ENCODE measurements at regions not wholly inside any gene's neighbourhood (a gene's known extent, or its start where the extent isn't known, plus 50 kb on each side); places are given as distances from the start of the nearest gene placed in this dataset.
"Not testable (repeated sequence)": the region's sequence is repeated elsewhere in the genome, so short reads cannot be mapped to it uniquely, and the experiment has no call there.

- no peak for DNase-seq (ENCODE audit: low read depth in 2 of 2, low spot score in 1 of 2)
Observed at GRCh38 chr7:69389216-69389615, 209.1 kb upstream of the AUTS2 start.

DNA sequence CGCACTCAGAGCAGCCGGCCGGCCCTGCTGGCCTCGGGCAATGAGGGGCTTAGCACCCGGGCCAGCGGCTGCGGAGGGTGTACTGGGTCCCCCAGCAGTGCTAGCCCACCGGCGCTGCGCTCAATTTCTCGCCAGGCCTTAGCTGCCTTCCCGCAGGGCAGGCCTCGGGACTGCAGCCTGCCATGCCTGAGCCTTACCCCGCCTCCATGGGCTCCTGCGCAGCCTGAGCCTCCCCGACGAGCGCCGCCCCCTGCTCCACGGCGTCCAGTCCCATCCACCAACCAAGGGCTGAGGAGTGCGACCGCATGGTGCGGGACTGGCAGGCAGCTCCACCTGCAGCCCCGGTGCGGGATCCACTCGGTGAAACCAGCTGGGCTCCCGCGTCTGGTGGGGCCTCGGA is 204.4 kb upstream of the AUTS2 start:
- not testable (repeated sequence) for DNase-seq (ENCODE audit: low read depth in 2 of 2, low spot score in 1 of 2)

- DNase-seq (ENCODE audit: low read depth in 2 of 2, low spot score in 1 of 2) = no peak
Observed at GRCh38 chr7:69395061-69395714, 203.1 kb upstream of the AUTS2 start.

DNA sequence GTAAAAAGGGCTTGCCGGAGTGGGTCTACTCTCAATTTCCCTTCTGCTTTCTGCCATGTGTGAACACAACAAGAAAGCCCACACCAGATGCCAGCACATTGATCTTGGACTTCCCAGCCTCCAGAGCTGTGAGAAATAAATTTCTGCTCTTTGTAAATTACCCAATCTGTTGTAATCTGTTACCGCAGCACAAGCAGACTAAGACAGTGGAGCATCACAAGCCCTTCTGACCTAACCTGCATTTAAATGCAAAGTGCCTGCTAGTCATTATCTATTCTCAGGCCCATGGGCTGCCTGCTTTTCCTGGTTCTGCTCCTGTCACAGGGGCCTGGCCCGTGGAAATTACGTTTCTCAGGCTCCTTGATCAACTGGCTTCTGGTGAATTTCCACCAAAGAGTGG is 199.3 kb upstream of the AUTS2 start:
- no peak for DNase-seq (ENCODE audit: low read depth in 2 of 2, low spot score in 1 of 2)

DNA sequence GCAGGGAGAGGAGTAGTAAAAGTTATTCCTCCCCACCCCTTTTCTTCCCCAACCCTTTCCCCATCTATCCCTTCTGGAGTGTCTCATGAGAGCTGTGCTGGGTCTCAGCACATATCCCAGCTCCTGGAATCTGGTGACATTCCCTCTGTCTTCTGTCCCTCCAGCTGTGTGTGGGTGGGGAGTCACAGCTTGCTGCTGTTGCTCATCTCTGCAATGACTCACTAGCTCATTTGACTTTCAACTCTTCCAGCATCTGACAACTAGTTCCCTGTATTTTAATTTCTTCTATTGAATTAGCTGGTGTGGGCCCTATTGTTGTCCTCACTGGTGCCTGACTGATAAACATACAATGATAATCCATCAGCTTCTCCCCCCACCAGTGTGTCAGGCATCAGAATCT is 198.9 kb upstream of the AUTS2 start:
- no peak for DNase-seq (ENCODE audit: low read depth in 2 of 2, low spot score in 1 of 2)

- DNase-seq (ENCODE audit: low read depth in 2 of 2, low spot score in 1 of 2) = no peak
Observed at GRCh38 chr7:69402696-69403095, 195.6 kb upstream of the AUTS2 start.

DNA sequence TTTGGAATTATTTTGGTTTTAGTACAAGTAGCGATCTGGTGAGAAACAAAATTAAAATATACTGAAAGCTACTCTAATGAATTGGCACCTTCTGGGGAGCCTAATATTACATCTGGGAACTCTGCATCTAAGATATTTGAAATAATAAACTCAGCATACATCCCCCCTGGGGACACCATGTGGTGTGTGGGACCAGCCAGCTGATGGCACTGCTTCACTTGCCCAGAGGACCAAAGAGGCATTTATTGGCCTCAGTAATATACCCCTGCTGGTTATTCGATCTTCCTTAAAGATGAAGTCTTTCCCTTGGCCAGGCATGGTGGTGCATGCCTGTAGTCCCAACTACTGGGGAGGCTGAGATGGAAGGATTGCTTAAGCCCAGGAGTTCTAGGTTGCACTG is 195.1 kb upstream of the AUTS2 start:
- no peak for DNase-seq (ENCODE audit: low read depth in 2 of 2, low spot score in 1 of 2)

GRCh38 chr7:69411018-69411417 is 187.3 kb upstream of the AUTS2 start:
- DNase-seq (ENCODE audit: low read depth in 2 of 2, low spot score in 1 of 2) = no peak

DNA sequence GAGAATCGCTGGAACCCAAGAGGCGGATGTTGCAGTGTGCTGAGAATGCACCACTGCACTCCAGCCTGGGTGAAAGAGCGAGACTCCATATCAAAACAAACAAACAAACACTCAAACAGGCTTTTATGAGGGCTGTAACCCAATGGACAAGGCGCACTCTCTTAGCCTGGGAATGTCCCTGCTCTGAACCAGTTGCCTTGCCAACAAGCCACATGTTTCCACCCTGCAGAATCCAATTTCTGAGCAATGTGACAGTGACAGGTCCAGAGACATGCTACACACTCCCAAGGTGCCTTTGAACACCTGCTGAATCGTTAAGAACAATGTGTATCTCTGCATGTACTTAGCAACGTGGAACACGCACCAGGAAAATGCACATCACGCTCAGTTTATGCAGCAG is 186.8 kb upstream of the AUTS2 start:
- no peak for DNase-seq (ENCODE audit: low read depth in 2 of 2, low spot score in 1 of 2)

GRCh38 chr7:69412331-69413146 is 185.7 kb upstream of the AUTS2 start:
- DNase-seq (ENCODE audit: low read depth in 2 of 2, low spot score in 1 of 2) = no peak

DNA sequence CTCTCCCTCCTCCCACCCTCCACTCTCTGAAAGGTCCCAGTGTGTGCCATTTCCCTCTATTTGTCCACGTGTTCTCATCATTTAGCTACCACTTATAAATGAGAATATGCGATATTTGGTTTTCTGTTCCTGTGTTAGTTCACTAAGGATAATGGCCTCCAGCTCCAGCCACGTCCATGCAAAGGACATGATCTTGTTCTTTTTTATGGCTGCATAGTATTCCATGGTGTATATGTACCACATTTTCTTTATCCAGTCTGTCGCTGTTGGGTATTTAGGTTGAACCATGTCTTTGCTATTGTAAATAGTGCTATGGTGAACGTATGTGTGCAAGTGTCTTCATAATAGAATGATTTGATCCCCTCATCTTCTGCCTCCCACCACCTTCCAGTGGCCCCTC is 183.7 kb upstream of the AUTS2 start:
- no peak for DNase-seq (ENCODE audit: low read depth in 2 of 2, low spot score in 1 of 2)

- DNase-seq (ENCODE audit: low read depth in 2 of 2, low spot score in 1 of 2) = no peak
Observed at GRCh38 chr7:69418869-69419670, 179.2 kb upstream of the AUTS2 start.

DNA sequence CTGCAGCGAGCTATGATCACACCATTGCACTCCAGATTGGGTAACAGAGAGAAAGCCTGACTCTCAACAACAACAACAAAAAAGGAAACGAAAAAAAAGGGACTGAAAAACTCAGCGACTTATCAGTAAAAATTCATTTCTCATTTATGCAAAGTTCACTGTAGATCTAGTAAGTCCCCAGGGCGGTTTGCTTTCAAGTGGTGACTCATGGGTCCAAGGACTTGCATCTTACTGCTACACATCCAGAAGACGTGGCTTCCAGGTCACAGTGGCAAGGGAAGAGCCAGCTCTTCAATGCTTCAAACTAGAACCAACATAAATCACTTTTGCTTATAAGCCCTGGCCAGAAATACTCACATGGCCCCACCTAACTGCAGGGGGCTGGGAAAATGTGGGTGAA is 178.3 kb upstream of the AUTS2 start:
- no peak for DNase-seq (ENCODE audit: low read depth in 2 of 2, low spot score in 1 of 2)

DNA sequence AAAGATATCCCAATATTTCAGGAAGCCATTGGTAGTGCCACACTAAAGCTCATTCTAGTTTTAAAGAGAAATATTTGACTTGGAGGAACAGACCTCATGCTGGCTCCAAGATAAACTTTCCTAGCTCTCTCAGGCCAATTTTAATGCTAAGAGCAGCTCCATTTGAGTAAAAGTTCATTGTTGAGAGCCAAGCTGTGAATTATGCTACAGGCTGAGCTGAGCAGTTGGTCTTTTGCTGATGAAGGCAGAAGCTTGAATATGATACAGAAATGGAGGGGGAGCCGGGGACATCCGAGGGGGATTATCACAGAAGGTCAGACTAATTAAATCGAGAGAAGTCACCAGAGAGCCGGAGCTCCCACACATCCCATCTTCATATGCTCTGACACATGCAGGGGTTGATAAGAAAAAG is 175.7 kb upstream of the AUTS2 start:
- DNase-seq (ENCODE audit: low read depth in 2 of 2, low spot score in 1 of 2) = no peak

GRCh38 chr7:69426705-69427104 is 171.6 kb upstream of the AUTS2 start:
- DNase-seq (ENCODE audit: low read depth in 2 of 2, low spot score in 1 of 2) = no peak

DNA sequence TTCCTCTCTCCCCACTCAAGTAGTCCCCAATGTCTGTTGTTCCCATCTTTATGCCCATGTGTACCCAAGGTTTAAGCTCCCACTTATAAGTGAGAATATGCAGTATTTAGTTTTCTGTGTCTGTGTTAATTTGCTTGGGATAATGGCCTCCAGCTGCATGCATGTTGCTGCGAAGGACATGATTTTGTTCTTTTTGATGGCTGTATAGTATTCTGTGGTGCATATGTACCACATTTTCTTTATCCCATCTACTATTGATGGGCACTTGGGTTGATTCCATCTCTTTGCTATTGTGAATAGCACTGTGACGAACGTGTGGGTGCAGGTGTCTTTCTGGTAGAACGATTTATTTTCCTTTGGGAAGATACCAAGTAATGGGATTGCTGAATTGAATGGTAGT is 170.2 kb upstream of the AUTS2 start:
- DNase-seq (ENCODE audit: low read depth in 2 of 2, low spot score in 1 of 2) = no peak

GRCh38 chr7:69429911-69430383 is 168.3 kb upstream of the AUTS2 start:
- no peak for DNase-seq (ENCODE audit: low read depth in 2 of 2, low spot score in 1 of 2)

GRCh38 chr7:69430384-69431021 is 167.8 kb upstream of the AUTS2 start:
- no peak for DNase-seq (ENCODE audit: low read depth in 2 of 2, low spot score in 1 of 2)

DNA sequence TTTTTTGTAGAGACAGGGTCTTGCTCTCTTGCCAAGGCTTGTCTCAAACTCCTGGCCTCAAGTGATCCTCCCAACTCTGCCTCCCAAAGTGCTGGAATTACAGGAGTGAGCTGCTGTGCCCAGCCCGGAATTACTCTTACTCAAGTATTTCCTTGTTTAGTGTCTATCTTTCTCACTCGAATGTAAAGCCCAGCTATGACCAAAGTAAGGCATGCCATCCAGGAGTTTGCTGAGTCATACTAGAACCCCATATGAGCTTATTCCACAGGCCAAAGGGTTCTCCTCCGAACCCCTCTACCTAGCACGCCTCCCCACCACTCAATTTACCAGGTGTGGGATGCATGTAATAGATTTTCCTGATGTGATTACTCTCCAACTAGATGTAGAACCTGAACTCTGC is 166.6 kb upstream of the AUTS2 start:
- no peak for DNase-seq (ENCODE audit: low read depth in 2 of 2, low spot score in 1 of 2)

DNA sequence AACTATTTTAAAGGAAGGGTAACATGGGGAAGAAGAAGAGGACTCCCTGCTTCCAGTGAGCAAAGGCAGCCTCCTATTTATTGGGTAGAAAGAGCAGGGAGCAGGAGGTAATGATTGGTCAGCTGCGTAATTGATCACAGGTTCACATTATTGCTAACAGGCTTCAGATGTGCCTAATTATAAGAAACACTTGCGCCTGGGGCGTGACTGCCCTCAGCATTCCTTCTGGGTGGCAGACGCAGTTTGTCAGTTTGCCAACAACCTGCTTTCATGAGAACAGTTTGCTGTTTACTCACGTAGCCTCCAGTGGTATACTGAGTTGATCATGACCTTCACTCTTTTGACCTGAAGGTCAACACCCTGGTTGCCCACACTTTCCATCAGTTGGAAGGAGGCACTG is 166.0 kb upstream of the AUTS2 start:
- DNase-seq (ENCODE audit: low read depth in 2 of 2, low spot score in 1 of 2) = not testable (repeated sequence)

DNA sequence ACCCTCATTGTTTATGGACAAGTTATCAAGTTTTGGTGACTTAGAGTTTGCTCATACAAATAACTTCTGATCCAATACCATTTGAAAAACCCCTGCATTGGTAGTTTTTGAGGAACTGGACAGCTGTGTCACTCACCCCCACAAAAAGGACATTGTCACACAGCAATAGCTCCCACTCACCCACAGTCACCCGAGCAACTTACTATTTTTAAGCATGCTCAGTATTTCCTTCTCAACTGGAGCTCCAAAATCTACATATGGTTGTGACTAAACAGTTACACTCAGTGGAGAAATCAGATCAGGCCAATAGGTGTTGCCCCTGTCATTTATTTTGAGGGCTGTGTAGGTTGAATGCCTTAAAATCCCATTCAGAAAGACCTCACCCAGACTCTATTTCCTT is 165.2 kb upstream of the AUTS2 start:
- DNase-seq (ENCODE audit: low read depth in 2 of 2, low spot score in 1 of 2) = no peak
